Common myeloid progenitor, CD34-positive (primary cell): ENCODE measurements at regions not wholly inside any gene's neighbourhood (a gene's known extent, or its start where the extent isn't known, plus 50 kb on each side); places are given as distances from the start of the nearest gene placed in this dataset.

ENCODE experiments used
- CTCF ChIA-PET: fragments of 350-600 bp; sonication (Branson Sonifier 250); formaldehyde crosslinking; loops from one replicate; lab custom pipeline; 2021; ENCODE audit warnings: antibody characterized with exemption; lab: Charles Lee
- POLR2A ChIA-PET: fragments of 350-600 bp; sonication (Branson Sonifier 250); formaldehyde crosslinking; loops from one replicate; lab custom pipeline; 2021; ENCODE audit warnings: antibody characterized with exemption; lab: Charles Lee
- DNase-seq, 3 donors: peaks; one replicate each; pipeline versions ENCODE4 v3.0.0 to v3.0.0-alpha.2; 2013
- H3K27ac ChIP-seq, 2 experiments: 1 replicate in 1 of 2; 2 replicates in 1 of 2; pipeline ENCODE4 v1.7.0; 2013; ENCODE audit warnings: inconsistent platforms in 2 of 2, low read length in 2 of 2, mild to moderate bottlenecking in 2 of 2, low read depth in 1 of 2, moderate library complexity in 1 of 2; ENCODE audit not compliant: severe bottlenecking in 2 of 2, insufficient read depth in 1 of 2, poor library complexity in 1 of 2
- H3K27me3 ChIP-seq, 5 experiments: replicated peaks in 2 of 5; 1 replicate in 3 of 5; 2 replicates in 2 of 5; pipeline versions ENCODE4 v1.6.1 to v1.7.0; 2013; ENCODE audit warnings: low read length in 4 of 5, mild to moderate bottlenecking in 2 of 5, moderate library complexity in 2 of 5, inconsistent platforms in 1 of 5; ENCODE audit not compliant: insufficient read depth in 5 of 5, control insufficient read depth in 4 of 5
- H3K36me3 ChIP-seq, 4 experiments: 1 replicate in 2 of 4; 2 replicates in 2 of 4; pipeline versions ENCODE4 v1.6.1 to v1.7.0; 2013; ENCODE audit warnings: low read length in 3 of 4, control low read depth in 1 of 4, mild to moderate bottlenecking in 1 of 4; ENCODE audit not compliant: control insufficient read depth in 4 of 4, insufficient read depth in 4 of 4
- H3K4me1 ChIP-seq, 4 experiments: 1 replicate in 3 of 4; 2 replicates in 1 of 4; pipeline versions ENCODE4 v1.6.1 to v1.7.1; 2013; ENCODE audit warnings: low read length in 3 of 4, mild to moderate bottlenecking in 3 of 4, control low read depth in 1 of 4, inconsistent platforms in 1 of 4, moderate library complexity in 1 of 4; ENCODE audit not compliant: control insufficient read depth in 4 of 4, insufficient read depth in 4 of 4; ENCODE audit errors: control extremely low read depth in 1 of 4
- H3K4me3 ChIP-seq, 7 experiments: 1 replicate in 4 of 7; 2 replicates in 3 of 7; pipeline versions ENCODE4 v1.5.1 to v1.7.0; 2013; ENCODE audit warnings: mild to moderate bottlenecking in 7 of 7, low read length in 6 of 7, moderate library complexity in 6 of 7, inconsistent platforms in 2 of 7, low read depth in 2 of 7, control low read depth in 1 of 7; ENCODE audit not compliant: insufficient read depth in 4 of 7, control insufficient read depth in 1 of 7; ENCODE audit errors: extremely low read depth in 1 of 7
- H3K9me3 ChIP-seq, 5 experiments: 1 replicate in 4 of 5; 2 replicates in 1 of 5; pipeline versions ENCODE4 v1.6.1 to v1.7.1; 2013; ENCODE audit warnings: low read length in 4 of 5, mild to moderate bottlenecking in 2 of 5, inconsistent platforms in 1 of 5, low read depth in 1 of 5, moderate library complexity in 1 of 5; ENCODE audit not compliant: control insufficient read depth in 4 of 5, insufficient read depth in 2 of 5; ENCODE audit errors: control extremely low read depth in 1 of 5
- WGBS: methylation state at CpG from one replicate; pipeline ENCODE4 v1.1.5; 2013; ENCODE audit not compliant: insufficient coverage; 5-methylcytosine and 5-hydroxymethylcytosine counted together

DNA sequence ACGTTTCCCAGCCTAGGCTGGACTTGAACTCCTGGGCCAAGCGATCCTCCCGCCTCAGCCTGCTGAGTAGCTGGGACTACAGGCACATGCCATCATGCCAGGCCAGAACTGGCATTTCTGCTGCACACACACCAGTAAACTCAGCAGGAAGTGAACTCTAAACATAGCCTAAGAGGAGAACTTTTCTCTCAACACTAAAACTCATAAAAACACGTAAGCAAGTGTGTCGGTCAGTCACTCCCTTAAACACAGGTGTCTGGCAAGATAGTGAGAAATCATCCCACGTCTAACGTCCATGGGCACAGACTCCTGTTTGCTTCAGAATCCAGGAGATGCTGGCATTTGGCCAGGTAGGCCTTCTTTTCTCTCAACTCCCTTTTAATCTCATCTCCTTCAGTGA is 104.8 kb downstream of the RPL27A start:
- no peaks in the 10 kb centered on the region for H3K9me3 ChIP-seq
- H3K27ac ChIP-seq = no peak overlapping the region
- H3K4me3 ChIP-seq = no peak overlapping the region
- CTCF ChIA-PET = no interaction called here
- no peak for DNase-seq
- peaks cover 0 to 4% (median 0%) of the 10 kb centered on the region in 5 experiments for H3K27me3 ChIP-seq
- POLR2A ChIA-PET = no interaction called here
- H3K4me1 ChIP-seq = peaks cover 0 to 6% (median 0%) of the 10 kb centered on the region in 4 experiments
- H3K36me3 ChIP-seq = no peaks in the 10 kb centered on the region
- 82% methylated on average over 7 of the region's 7 CpGs for WGBS

DNA sequence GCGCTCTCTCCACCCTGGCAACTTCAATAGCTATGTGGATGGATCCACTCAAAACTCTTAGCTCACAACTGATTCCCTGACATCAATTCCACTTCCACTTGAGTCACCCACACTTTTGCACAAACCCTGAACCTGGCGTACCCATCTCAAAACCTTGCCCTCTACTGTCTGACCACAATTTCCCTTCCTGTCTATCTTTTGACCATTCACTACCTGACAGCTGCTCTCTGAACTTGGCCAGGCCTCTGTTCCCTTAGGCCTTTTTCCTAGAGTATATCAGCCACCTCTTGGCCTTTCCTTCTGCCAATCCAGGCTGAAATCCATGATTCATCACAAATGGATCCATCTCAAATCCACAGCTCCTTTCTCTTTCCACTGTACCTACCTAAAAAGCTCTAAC is 106.0 kb downstream of the RPL27A start:
- CTCF ChIA-PET = interaction anchor here (1.0 to 1.3 kb wide), 2 partner anchors 10 to 13 kb away, joined by 3 read pairs; no protein-coding TSS in a partner anchor
- POLR2A ChIA-PET = no interaction called here
- H3K27me3 ChIP-seq = peaks cover 0 to 3% (median 0%) of the 10 kb centered on the region in 5 experiments
- no peaks in the 10 kb centered on the region for H3K36me3 ChIP-seq
- no peak overlapping the region for H3K4me3 ChIP-seq
- H3K9me3 ChIP-seq = no peaks in the 10 kb centered on the region
- peaks cover 0 to 10% (median 4%) of the 10 kb centered on the region in 4 experiments for H3K4me1 ChIP-seq
- no peak for DNase-seq
- WGBS = 75% methylated on average over 2 of the region's 2 CpGs
- H3K27ac ChIP-seq = no peak overlapping the region

DNA sequence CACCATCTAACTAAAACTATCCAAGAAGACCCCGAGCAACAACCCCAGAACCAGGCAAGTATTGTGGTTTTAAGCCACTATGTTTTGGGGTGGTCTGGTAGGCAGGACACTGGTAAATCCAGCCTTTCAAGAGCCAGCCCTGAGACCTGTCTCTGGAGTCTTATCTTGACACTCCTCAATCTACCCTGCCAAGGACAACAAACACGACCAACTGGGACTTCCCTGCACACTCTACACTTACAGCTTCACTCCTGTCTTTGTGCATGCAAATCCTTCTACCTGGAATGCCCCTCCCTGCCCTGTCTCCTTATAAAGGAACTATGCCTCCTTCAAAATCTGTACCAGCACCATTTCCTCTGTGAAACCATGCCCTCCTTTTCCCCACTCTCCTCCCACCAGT is 107.3 kb downstream of the RPL27A start:
- no peaks in the 10 kb centered on the region for H3K27me3 ChIP-seq
- H3K27ac ChIP-seq = no peak overlapping the region
- no peaks in the 10 kb centered on the region for H3K36me3 ChIP-seq
- DNase-seq = no peak
- ChIA-PET CTCF (no interaction called here), POLR2A (no interaction called here)
- H3K4me3 ChIP-seq = no peak overlapping the region
- peaks cover 0 to 10% (median 4%) of the 10 kb centered on the region in 4 experiments for H3K4me1 ChIP-seq
- WGBS = 50% methylated on average over 1 of the region's 2 CpGs
- no peaks in the 10 kb centered on the region for H3K9me3 ChIP-seq

DNA sequence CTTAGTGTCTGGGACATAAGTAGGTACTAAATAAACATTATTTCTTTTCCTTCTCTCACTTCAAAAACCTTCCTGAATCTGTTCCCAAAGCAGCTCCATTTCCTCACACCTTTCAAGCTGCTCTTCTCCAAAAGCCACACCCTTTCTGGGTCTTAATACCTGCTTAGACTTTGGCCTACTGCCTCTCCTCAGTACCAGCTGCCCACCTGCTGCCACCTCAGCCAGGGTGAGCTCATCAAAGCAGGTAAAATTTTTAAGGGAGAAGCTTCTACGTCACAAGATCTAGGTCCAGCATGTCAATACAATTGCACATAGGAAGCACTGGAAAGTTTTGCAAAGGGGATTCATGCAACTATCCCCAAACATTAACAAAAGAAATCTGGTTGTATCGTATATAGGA is 108.4 kb downstream of the RPL27A start:
- DNase-seq = no peak
- POLR2A ChIA-PET = no interaction called here
- Histone ChIP-seq H3K4me3 (no peak overlapping the region), H3K9me3 (no peaks in the 10 kb centered on the region), H3K36me3 (no peaks in the 10 kb centered on the region), H3K4me1 (peaks cover 0 to 10% (median 4%) of the 10 kb centered on the region in 4 experiments), H3K27ac (no peak overlapping the region), H3K27me3 (no peaks in the 10 kb centered on the region)
- CTCF ChIA-PET = no interaction called here
- WGBS = no CpG with 5 or more reads among the region's 2 CpGs

DNA sequence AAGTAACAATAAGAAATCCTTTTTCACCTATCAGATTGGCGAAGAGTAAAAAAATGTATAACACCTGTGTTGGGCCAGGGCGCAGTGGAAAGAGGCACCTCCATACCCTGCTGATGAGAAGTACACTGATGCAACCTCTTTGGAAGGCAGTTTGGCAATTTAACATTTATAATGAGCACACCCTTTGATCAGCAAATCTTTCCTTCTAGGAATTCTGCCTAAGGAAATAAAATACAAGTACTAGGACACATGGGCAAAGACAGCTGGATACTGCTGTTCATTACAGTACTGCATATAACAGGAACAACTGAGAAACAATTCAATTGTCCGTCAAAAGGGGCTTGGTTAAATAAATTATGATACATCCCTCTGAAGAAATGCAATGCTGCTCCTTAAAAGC is 110.1 kb downstream of the RPL27A start:
- no peak for DNase-seq
- CTCF ChIA-PET = no interaction called here
- Histone ChIP-seq H3K4me1 (peaks cover 0 to 10% (median 4%) of the 10 kb centered on the region in 4 experiments), H3K27ac (no peak overlapping the region), H3K9me3 (no peaks in the 10 kb centered on the region), H3K4me3 (no peak overlapping the region), H3K36me3 (no peaks in the 10 kb centered on the region), H3K27me3 (no peaks in the 10 kb centered on the region)
- POLR2A ChIA-PET = no interaction called here
- 100% methylated on average over 2 of the region's 3 CpGs for WGBS

DNA sequence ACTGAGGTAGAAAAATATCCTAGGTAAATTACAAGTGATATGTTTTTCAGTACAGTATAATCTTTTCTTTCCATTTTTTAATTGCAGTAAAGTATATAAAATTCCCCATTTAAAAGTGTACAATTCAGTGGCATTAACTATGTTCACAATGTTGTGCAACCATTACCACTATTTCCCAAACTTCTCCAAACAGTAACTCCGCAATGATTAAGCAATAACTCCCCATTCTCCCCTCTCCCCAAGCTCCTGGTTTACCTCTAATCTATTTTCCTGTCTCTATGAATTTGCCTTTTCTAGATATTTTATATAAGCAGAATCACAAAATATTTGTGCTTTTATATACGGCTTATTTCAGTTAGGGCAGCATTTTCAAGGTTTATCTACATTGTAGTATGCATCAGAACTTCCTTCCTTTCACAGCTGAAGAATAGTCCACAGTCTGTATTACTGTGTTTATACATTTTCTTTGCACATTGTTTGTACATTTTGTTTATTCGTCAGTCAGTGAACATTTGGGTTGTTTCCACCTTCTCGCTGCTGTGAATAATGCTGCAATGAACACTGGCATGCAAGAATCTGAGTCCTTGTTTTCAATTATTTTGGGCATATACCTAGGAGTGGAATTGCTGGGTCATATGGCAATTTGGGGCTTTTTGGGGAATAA is 110.7 kb downstream of the RPL27A start:
- Histone ChIP-seq H3K9me3 (no peaks in the 10 kb centered on the region), H3K4me1 (peaks cover 0 to 10% (median 4%) of the 10 kb centered on the region in 4 experiments), H3K4me3 (no peak overlapping the region), H3K27ac (no peak overlapping the region), H3K27me3 (no peaks in the 10 kb centered on the region), H3K36me3 (no peaks in the 10 kb centered on the region)
- 91% methylated on average over 2 of the region's 4 CpGs for WGBS
- ChIA-PET CTCF (no interaction called here), POLR2A (no interaction called here)
- no peak for DNase-seq

DNA sequence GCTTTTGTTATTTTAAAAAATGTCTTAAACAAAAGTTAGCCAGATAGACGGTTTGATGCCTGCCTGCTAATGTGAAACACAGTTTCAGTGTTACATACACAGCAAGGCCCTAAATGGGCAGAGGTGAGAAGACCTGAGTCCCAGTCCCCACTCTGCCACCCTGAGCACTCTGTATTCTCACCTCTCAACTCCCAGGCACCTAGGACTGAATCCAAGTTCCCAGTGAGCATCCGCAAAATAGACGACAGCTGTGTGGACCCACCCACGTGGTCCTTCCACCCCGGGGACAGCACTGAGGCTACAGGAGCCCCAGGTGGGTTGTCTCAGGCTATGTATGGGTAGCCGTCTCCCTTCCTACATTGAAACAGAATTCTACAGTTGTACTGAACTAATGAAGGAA is 111.5 kb downstream of the RPL27A start:
- Histone ChIP-seq H3K27me3 (no peaks in the 10 kb centered on the region), H3K36me3 (no peaks in the 10 kb centered on the region), H3K4me3 (no peak overlapping the region), H3K27ac (no peak overlapping the region), H3K4me1 (peaks cover 0 to 10% (median 1%) of the 10 kb centered on the region in 4 experiments), H3K9me3 (no peaks in the 10 kb centered on the region)
- ChIA-PET CTCF (interaction anchor here (1.2 kb wide), 1 partner anchor 26 kb away, joined by 3 read pairs; no protein-coding TSS in a partner anchor), POLR2A (no interaction called here)
- no peak for DNase-seq
- WGBS = 95% methylated on average over 6 of the region's 6 CpGs
